OCI-LY1 (cell line): ENCODE measurements at regions not wholly inside any gene's neighbourhood (a gene's known extent, or its start where the extent isn't known, plus 50 kb on each side); places are given as distances from the start of the nearest gene placed in this dataset.

Experiments used
- H2AFZ ChIP-seq: fragments of 200-600 bp; sonication (generic), shearing (Covaris generic); 2 replicates; pipeline ENCODE4 v1.6.0; 2014; ENCODE audit warnings: antibody characterized with exemption, mild to moderate bottlenecking, low read length
- H3F3A ChIP-seq: fragments of 200-600 bp; sonication (generic), shearing (Covaris generic); 2 replicates; pipeline ENCODE4 v1.6.0; 2014; ENCODE audit warnings: mild to moderate bottlenecking, antibody characterized with exemption, low read length, moderate library complexity; ENCODE audit not compliant: insufficient read depth
- H3K27ac ChIP-seq: fragments of 200-600 bp; sonication (generic); 2 replicates; pipeline ENCODE4 v1.5.1; 2014; ENCODE audit warnings: low read length, mixed run types, mild to moderate bottlenecking, low read depth; ENCODE audit not compliant: poor library complexity, severe bottlenecking
- H3K27me3 ChIP-seq: fragments of 200-600 bp; sonication (generic); 2 replicates; pipeline ENCODE4 v1.6.0; 2014; ENCODE audit warnings: antibody characterized with exemption, mild to moderate bottlenecking, low read length, moderate library complexity; ENCODE audit not compliant: insufficient read depth
- H3K36me3 ChIP-seq: fragments of 200-600 bp; sonication (generic); 2 replicates; pipeline ENCODE4 v1.6.1; 2014; ENCODE audit warnings: mild to moderate bottlenecking, antibody characterized with exemption, low read length, moderate library complexity, mixed read lengths; ENCODE audit not compliant: insufficient read depth
- H3K4me1 ChIP-seq: fragments of 200-600 bp; sonication (generic); 2 replicates; pipeline ENCODE4 v1.5.1; 2014; ENCODE audit warnings: mild to moderate bottlenecking, low read length, moderate library complexity; ENCODE audit not compliant: insufficient read depth, severe bottlenecking
- H3K4me2 ChIP-seq: fragments of 200-600 bp; sonication (generic), shearing (Covaris generic); 2 replicates; pipeline ENCODE4 v1.6.1; 2014; ENCODE audit warnings: low read length
- H3K4me3 ChIP-seq: fragments of 200-600 bp; sonication (generic); 2 replicates; pipeline ENCODE4 v1.5.1; 2014; ENCODE audit warnings: low read length, low read depth, mild to moderate bottlenecking, mixed read lengths; ENCODE audit not compliant: poor library complexity, severe bottlenecking
- H3K79me2 ChIP-seq: fragments of 200-600 bp; shearing (Covaris generic); 2 replicates; pipeline ENCODE4 v1.6.1; 2016; ENCODE audit warnings: mixed run types, low read length, mixed read lengths; ENCODE audit not compliant: insufficient read depth
- H3K9ac ChIP-seq: fragments of 200-600 bp; sonication (generic), shearing (Covaris generic); 2 replicates; pipeline ENCODE4 v1.6.1; 2014; ENCODE audit warnings: mild to moderate bottlenecking, low read length, mixed read lengths
- H3K9me2 ChIP-seq: fragments of 200-600 bp; sonication (generic), shearing (Covaris generic); 2 replicates; pipeline ENCODE4 v1.6.1; 2014; ENCODE audit warnings: low read depth, mild to moderate bottlenecking, low read length, mixed read lengths
- H3K9me3 ChIP-seq: fragments of 200-600 bp; shearing (Covaris generic); 2 replicates; pipeline ENCODE4 v1.6.1; 2014; ENCODE audit warnings: low read length, mixed read lengths
- H4K20me1 ChIP-seq: fragments of 200-600 bp; sonication (generic), shearing (Covaris generic); 2 replicates; pipeline ENCODE4 v1.6.0; 2016; ENCODE audit warnings: mild to moderate bottlenecking, low read length; ENCODE audit not compliant: insufficient read depth
- EZH2 ChIP-seq: fragments of 200-600 bp; sonication (generic), shearing (Covaris generic); IDR thresholded peaks from 2 replicates; pipeline ENCODE4 v1.8.0; 2017; ENCODE audit warnings: borderline replicate concordance, mixed run types, mild to moderate bottlenecking, antibody characterized with exemption, low read length, moderate library complexity, mixed read lengths
- TF ChIP-seq, protein P1 (sequence below): fragments of 200-600 bp; sonication (generic), shearing (Covaris generic); IDR thresholded peaks from 2 replicates; pipeline ENCODE4 v1.5.1; 2017; ENCODE audit warnings: mild to moderate bottlenecking, antibody characterized with exemption, low read length, moderate library complexity, mixed read lengths

DNA sequence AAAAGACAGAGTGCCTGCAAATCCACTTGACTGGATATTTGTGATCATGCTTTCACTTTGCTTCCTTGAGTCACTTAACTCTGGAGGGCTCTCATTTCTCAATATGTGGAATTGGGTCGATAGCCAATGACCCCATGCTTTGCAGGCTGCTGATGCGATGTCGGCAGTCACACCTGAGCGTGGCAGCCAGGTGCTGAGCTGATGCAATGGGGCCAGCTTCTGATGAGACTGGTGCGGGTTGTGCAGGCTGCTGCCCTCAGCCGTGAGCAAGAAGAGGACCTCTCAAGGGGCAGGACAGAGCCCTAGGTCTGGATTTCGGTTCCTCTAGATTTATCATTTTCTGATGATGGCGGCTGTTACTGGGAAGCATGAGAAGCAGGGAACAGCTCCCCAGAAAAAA lies 334.1 kb downstream of the TEX29 start:
- Histone ChIP-seq H3K4me2 (no peak overlapping the region), H3K27me3 (no peaks in the 10 kb centered on the region; the same call in 1 of the 2 replicates), H2AFZ (no peak overlapping the region), H3K9ac (no peak overlapping the region), H3K27ac (no peak overlapping the region), H4K20me1 (no peaks in the 10 kb centered on the region), H3K36me3 (no peaks in the 10 kb centered on the region), H3K9me3 (no peaks in the 10 kb centered on the region), H3K79me2 (no peaks in the 10 kb centered on the region), H3F3A (no peaks in the 10 kb centered on the region), H3K9me2 (no peaks in the 10 kb centered on the region), H3K4me1 (no peaks in the 10 kb centered on the region), H3K4me3 (no peak overlapping the region)
- no peak for TF ChIP-seq EZH2

DNA sequence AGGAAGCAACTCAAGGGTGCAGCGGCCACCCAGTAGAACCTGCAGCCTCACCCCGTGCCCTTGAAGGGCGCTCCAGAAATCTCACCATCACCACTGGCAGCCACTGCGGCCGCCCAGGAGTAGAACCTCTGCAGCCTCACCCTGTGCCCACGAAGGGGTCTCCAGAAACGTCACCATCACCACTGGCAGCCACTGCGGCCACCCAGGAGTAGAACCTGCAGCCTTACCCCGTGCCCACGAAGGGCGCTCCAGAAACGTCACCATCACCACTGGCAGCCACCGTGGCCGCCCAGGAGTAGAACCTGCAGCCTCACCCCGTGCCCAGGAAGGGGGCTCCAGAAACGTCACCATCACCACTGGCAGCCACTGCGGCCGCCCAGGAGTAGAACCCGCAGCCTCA lies 336.0 kb downstream of the TEX29 start:
- Histone ChIP-seq H3K9me2 (no peaks in the 10 kb centered on the region), H3K4me2 (no peak overlapping the region), H3K4me1 (no peaks in the 10 kb centered on the region), H2AFZ (no peak overlapping the region), H3K9me3 (no peaks in the 10 kb centered on the region), H3K9ac (no peak overlapping the region), H3K4me3 (no peak overlapping the region), H3K27me3 (no peaks in the 10 kb centered on the region; the same call in 1 of the 2 replicates), H4K20me1 (no peaks in the 10 kb centered on the region), H3F3A (no peaks in the 10 kb centered on the region), H3K79me2 (no peaks in the 10 kb centered on the region), H3K36me3 (no peaks in the 10 kb centered on the region), H3K27ac (no peak overlapping the region)
- TF ChIP-seq, protein P1, sequence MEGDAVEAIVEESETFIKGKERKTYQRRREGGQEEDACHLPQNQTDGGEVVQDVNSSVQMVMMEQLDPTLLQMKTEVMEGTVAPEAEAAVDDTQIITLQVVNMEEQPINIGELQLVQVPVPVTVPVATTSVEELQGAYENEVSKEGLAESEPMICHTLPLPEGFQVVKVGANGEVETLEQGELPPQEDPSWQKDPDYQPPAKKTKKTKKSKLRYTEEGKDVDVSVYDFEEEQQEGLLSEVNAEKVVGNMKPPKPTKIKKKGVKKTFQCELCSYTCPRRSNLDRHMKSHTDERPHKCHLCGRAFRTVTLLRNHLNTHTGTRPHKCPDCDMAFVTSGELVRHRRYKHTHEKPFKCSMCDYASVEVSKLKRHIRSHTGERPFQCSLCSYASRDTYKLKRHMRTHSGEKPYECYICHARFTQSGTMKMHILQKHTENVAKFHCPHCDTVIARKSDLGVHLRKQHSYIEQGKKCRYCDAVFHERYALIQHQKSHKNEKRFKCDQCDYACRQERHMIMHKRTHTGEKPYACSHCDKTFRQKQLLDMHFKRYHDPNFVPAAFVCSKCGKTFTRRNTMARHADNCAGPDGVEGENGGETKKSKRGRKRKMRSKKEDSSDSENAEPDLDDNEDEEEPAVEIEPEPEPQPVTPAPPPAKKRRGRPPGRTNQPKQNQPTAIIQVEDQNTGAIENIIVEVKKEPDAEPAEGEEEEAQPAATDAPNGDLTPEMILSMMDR, result no peak
- TF ChIP-seq EZH2, result no peak

DNA sequence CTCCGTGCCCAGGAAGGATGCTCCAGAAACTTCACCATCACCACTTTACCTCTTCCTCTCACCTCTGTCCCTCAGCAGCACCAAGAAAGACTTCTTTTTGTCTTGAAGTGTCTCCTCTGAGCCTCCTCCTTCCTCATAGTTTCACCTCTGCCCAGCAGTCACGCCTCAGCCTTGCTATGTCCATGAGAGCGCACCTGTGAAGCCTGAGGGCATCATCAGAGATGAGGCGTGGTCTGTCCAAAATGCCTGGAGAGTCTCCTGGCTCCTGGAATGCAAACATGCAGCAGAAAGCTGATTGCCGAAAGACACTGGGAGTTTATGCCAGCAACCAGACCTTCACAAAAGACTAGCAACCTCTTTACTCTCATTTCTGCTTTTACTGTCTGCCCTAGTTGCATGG lies 336.6 kb downstream of the TEX29 start:
- no peak overlapping the region for H2AFZ ChIP-seq
- H3K27me3 ChIP-seq, result no peaks in the 10 kb centered on the region; the same call in 1 of the 2 replicates
- H3K9me2 ChIP-seq, result no peaks in the 10 kb centered on the region
- no peaks in the 10 kb centered on the region for H3F3A ChIP-seq
- no peak for TF ChIP-seq EZH2
- TF ChIP-seq, protein P1, result no peak
- H3K9me3 ChIP-seq, result no peaks in the 10 kb centered on the region
- H3K36me3 ChIP-seq, result no peaks in the 10 kb centered on the region
- no peak overlapping the region for H3K4me2 ChIP-seq
- no peak overlapping the region for H3K4me3 ChIP-seq
- no peaks in the 10 kb centered on the region for H3K79me2 ChIP-seq
- no peaks in the 10 kb centered on the region for H4K20me1 ChIP-seq
- no peak overlapping the region for H3K27ac ChIP-seq
- no peaks in the 10 kb centered on the region for H3K4me1 ChIP-seq
- H3K9ac ChIP-seq, result no peak overlapping the region
